SK-N-SH (cell line): ENCODE measurements at regions not wholly inside any gene's neighbourhood (a gene's known extent, or its start where the extent isn't known, plus 50 kb on each side); places are given as distances from the start of the nearest gene placed in this dataset.
"Not testable (repeated sequence)": the region's sequence is repeated elsewhere in the genome, so short reads cannot be mapped to it uniquely, and the experiment has no call there.

Experiments
- CTCF ChIA-PET: fragments of 300-600, 350-600 bp; formaldehyde crosslinking; extraction: SDS; loops from one replicate; lab custom pipeline; 2021; lab: Yijun Ruan, JAX
- POLR2A ChIA-PET: fragments of 350-600 bp; sonication (Branson Sonifier 250); formaldehyde crosslinking; extraction: SDS; loops from one replicate; lab custom pipeline; 2020; ENCODE audit warnings: antibody characterized with exemption, inconsistent platforms; lab: Yijun Ruan, JAX
- DNase-seq: peaks from one replicate; pipeline ENCODE4 v3.0.0; 2012
- H2AFZ ChIP-seq: fragments of 200-600 bp; sonication (generic); 2 replicates; pipeline ENCODE4 v1.8.1; 2016; ENCODE audit warnings: antibody characterized with exemption, mild to moderate bottlenecking, low read depth
- H3F3A ChIP-seq: fragments of 200-600 bp; sonication (generic); replicated peaks from 2 replicates; pipeline ENCODE3; 2016; ENCODE audit warnings: antibody characterized with exemption, mild to moderate bottlenecking; ENCODE audit not compliant: insufficient read depth
- H3K27ac ChIP-seq, 2 experiments: fragments of 200-500 bp in 1 of 2; fragments of 200-600 bp in 1 of 2; sonication (Bioruptor generic) in 1 of 2; sonication (generic), shearing (Covaris generic) in 1 of 2; 2 replicates each; pipeline versions ENCODE4 v1.5.1 to v1.6.1; 2014 to 2016; ENCODE audit warnings: low read depth in 2 of 2, inconsistent platforms in 1 of 2, low read length in 1 of 2, mild to moderate bottlenecking in 1 of 2, mixed read lengths in 1 of 2
- H3K27me3 ChIP-seq: fragments of 200-600 bp; sonication (generic), shearing (Covaris generic); 2 replicates; pipeline ENCODE4 v1.6.1; 2016; ENCODE audit warnings: mixed run types; ENCODE audit not compliant: insufficient read depth
- H3K36me3 ChIP-seq, 2 experiments: fragments of 200-500 bp in 1 of 2; fragments of 200-600 bp in 1 of 2; sonication (Bioruptor generic) in 1 of 2; sonication (generic) in 1 of 2; replicated peaks in 1 of 2; 2 replicates each; pipeline versions ENCODE3 to v1.5.1; 2014 to 2016; ENCODE audit warnings: low read length in 1 of 2, mild to moderate bottlenecking in 1 of 2; ENCODE audit not compliant: insufficient read depth in 2 of 2, control insufficient read depth in 1 of 2
- H3K4me1 ChIP-seq, 2 experiments: fragments of 200-500 bp in 1 of 2; fragments of 200-600 bp in 1 of 2; sonication (Bioruptor generic) in 1 of 2; sonication (generic), shearing (Covaris generic) in 1 of 2; 2 replicates each; pipeline versions ENCODE4 v1.5.1 to v1.6.1; 2014 to 2016; ENCODE audit warnings: low read depth in 1 of 2, low read length in 1 of 2, mixed run types in 1 of 2; ENCODE audit not compliant: insufficient read depth in 2 of 2, control insufficient read depth in 1 of 2
- H3K4me2 ChIP-seq: fragments of 200-600 bp; sonication (generic), shearing (Covaris generic); 2 replicates; pipeline ENCODE4 v1.6.1; 2017; ENCODE audit warnings: mixed run types
- H3K4me3 ChIP-seq, 2 experiments: fragments of 200-500 bp in 1 of 2; fragments of 200-600 bp in 1 of 2; sonication (Bioruptor generic) in 1 of 2; sonication (generic), shearing (Covaris generic) in 1 of 2; 2 replicates each; pipeline versions ENCODE4 v1.5.1 to v1.8.1; 2014 to 2016; ENCODE audit warnings: low read depth in 2 of 2, inconsistent platforms in 1 of 2, low read length in 1 of 2, mild to moderate bottlenecking in 1 of 2, mixed read lengths in 1 of 2, moderate library complexity in 1 of 2
- H3K79me2 ChIP-seq: fragments of 200-600 bp; sonication (generic); 2 replicates; pipeline ENCODE4 v1.8.1; 2017; ENCODE audit warnings: mild to moderate bottlenecking; ENCODE audit not compliant: insufficient read depth
- H3K9ac ChIP-seq: fragments of 200-600 bp; sonication (generic); 2 replicates; pipeline ENCODE4 v1.6.1; 2017; ENCODE audit warnings: mixed run types
- H3K9me2 ChIP-seq: fragments of 200-600 bp; sonication (generic); 2 replicates; pipeline ENCODE4 v1.6.1; 2017; ENCODE audit warnings: mixed run types
- H3K9me3 ChIP-seq: fragments of 200-600 bp; sonication (generic); 2 replicates; pipeline ENCODE4 v1.6.1; 2017; ENCODE audit warnings: mixed run types, mild to moderate bottlenecking, moderate library complexity
- H4K20me1 ChIP-seq: fragments of 200-600 bp; sonication (generic); 2 replicates; pipeline ENCODE4 v1.6.1; 2017; ENCODE audit warnings: mild to moderate bottlenecking, mixed run types; ENCODE audit not compliant: insufficient read depth
- CHD2 ChIP-seq: fragments of 150-350 bp; IDR thresholded peaks from 2 replicates; pipeline ENCODE4 v1.6.1; 2018; ENCODE audit warnings: low read length; ENCODE audit not compliant: partially characterized antibody
- EP300 ChIP-seq, 2 experiments: IDR thresholded peaks; 2 replicates each; pipeline versions ENCODE4 v1.4.0 to v1.6.1; 2012; ENCODE audit warnings: borderline replicate concordance in 1 of 2, low read depth in 1 of 2, low read length in 1 of 2
- FOXJ3 ChIP-seq: sonication (generic); formaldehyde crosslinking; IDR thresholded peaks from 2 replicates; pipeline ENCODE4 v1.5.1; 2020; ENCODE audit warnings: mild to moderate bottlenecking, missing genetic modification reagents
- FOXM1 ChIP-seq: IDR thresholded peaks from 2 replicates; pipeline ENCODE4 v1.4.0; 2012; ENCODE audit warnings: low read depth, mild to moderate bottlenecking
- GABPA ChIP-seq: IDR thresholded peaks from 2 replicates; pipeline ENCODE4 v1.4.0; 2012; ENCODE audit warnings: low read depth, mild to moderate bottlenecking
- GATA2 ChIP-seq: sonication (generic); formaldehyde crosslinking; IDR thresholded peaks from 2 replicates; pipeline ENCODE4 v1.5.0; 2020; ENCODE audit warnings: mild to moderate bottlenecking, missing genetic modification reagents
- POLR2AphosphoS5 ChIP-seq: IDR thresholded peaks from 2 replicates; pipeline ENCODE4 v1.6.1; 2012; ENCODE audit warnings: low read depth, low read length
- RAD21 ChIP-seq: IDR thresholded peaks from 2 replicates; pipeline ENCODE4 v1.6.1; 2012; ENCODE audit warnings: mild to moderate bottlenecking, low read length
- RCOR1 ChIP-seq: fragments of 150-350 bp; IDR thresholded peaks from 2 replicates; pipeline ENCODE4 v1.6.1; 2017; ENCODE audit warnings: antibody characterized with exemption, low read length
- SIN3A ChIP-seq: IDR thresholded peaks from 2 replicates; pipeline ENCODE4 v1.6.1; 2012; ENCODE audit warnings: low read depth, mild to moderate bottlenecking, low read length, moderate library complexity, borderline replicate concordance
- TAF1 ChIP-seq: IDR thresholded peaks from 2 replicates; pipeline ENCODE4 v1.6.1; 2012; ENCODE audit warnings: low read depth, mild to moderate bottlenecking, low read length, moderate library complexity, borderline replicate concordance
- TCF12 ChIP-seq: IDR thresholded peaks from 2 replicates; pipeline ENCODE4 v1.4.0; 2012
- TEAD4 ChIP-seq: IDR thresholded peaks from 2 replicates; pipeline ENCODE4 v1.4.0; 2012; ENCODE audit warnings: mild to moderate bottlenecking, borderline replicate concordance; ENCODE audit not compliant: insufficient read depth
- WGBS: methylation state at CpG from one replicate; pipeline ENCODE4 v1.1.6; 2017; ENCODE audit warnings: low lambda C conversion rate; 5-methylcytosine and 5-hydroxymethylcytosine counted together
- TF ChIP-seq, protein P1 (sequence below): IDR thresholded peaks from 2 replicates; pipeline ENCODE4; 2012
- TF ChIP-seq, protein P2 (sequence below): fragments of 200-600 bp; sonication (generic); IDR thresholded peaks from 2 replicates; pipeline ENCODE4 v1.6.1; 2017; ENCODE audit warnings: antibody characterized with exemption, mild to moderate bottlenecking, moderate library complexity

DNA sequence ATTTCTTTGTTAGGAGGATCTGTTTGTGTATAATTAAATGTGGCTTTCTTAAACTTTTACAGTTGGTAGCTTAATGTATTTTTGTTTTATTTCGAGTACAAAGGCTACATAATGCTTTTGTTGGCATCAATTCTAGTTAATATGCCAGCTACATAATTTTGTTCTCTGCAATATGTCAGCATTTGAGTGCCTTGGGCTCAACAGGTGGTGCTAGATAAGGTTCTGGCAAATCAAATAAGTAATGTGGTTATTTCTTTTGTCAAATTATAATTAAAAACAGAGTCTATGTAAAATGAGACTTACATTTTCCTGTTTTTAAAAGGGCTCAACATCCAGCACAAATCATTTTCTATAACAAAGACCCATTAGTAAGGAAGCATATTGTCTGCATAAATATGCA is 410.6 kb upstream of the NR5A2 start:
- CTCF ChIA-PET: interaction anchor here (1.6 kb wide), 2 partner anchors 11 to 65 kb away, joined by 5 to 6 read pairs; no protein-coding TSS in a partner anchor
- no peaks in the 10 kb centered on the region for H3K79me2 ChIP-seq
- no peaks in the 10 kb centered on the region for H3K9me2 ChIP-seq
- H4K20me1 ChIP-seq: no peaks in the 10 kb centered on the region
- peak overlapping the region in 1 of 2 experiments; percentile 90; a peak in 2 of 4 replicates for H3K27ac ChIP-seq
- no peak overlapping the region for H3K9ac ChIP-seq
- H3F3A ChIP-seq: no peaks in the 10 kb centered on the region
- no peak overlapping the region for H3K4me3 ChIP-seq
- no peak overlapping the region for H2AFZ ChIP-seq
- no peaks in the 10 kb centered on the region for H3K27me3 ChIP-seq
- TF ChIP-seq, protein P1, sequence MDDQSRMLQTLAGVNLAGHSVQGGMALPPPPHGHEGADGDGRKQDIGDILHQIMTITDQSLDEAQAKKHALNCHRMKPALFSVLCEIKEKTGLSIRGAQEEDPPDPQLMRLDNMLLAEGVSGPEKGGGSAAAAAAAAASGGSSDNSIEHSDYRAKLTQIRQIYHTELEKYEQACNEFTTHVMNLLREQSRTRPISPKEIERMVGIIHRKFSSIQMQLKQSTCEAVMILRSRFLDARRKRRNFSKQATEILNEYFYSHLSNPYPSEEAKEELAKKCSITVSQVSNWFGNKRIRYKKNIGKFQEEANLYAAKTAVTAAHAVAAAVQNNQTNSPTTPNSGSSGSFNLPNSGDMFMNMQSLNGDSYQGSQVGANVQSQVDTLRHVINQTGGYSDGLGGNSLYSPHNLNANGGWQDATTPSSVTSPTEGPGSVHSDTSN: peak; percentile 27; the same call in 1 of the 2 replicates
- TF ChIP-seq TAF1: no peak
- no peak for TF ChIP-seq GABPA
- TF ChIP-seq SIN3A: no peak
- TF ChIP-seq, protein P2, sequence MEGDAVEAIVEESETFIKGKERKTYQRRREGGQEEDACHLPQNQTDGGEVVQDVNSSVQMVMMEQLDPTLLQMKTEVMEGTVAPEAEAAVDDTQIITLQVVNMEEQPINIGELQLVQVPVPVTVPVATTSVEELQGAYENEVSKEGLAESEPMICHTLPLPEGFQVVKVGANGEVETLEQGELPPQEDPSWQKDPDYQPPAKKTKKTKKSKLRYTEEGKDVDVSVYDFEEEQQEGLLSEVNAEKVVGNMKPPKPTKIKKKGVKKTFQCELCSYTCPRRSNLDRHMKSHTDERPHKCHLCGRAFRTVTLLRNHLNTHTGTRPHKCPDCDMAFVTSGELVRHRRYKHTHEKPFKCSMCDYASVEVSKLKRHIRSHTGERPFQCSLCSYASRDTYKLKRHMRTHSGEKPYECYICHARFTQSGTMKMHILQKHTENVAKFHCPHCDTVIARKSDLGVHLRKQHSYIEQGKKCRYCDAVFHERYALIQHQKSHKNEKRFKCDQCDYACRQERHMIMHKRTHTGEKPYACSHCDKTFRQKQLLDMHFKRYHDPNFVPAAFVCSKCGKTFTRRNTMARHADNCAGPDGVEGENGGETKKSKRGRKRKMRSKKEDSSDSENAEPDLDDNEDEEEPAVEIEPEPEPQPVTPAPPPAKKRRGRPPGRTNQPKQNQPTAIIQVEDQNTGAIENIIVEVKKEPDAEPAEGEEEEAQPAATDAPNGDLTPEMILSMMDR: no peak
- 0 out of 2 replicates have a peak, but pooled peaks have one; percentile 29 for TF ChIP-seq TEAD4
- TF ChIP-seq FOXM1: no peak
- peak; percentile 88 for TF ChIP-seq GATA2 (CRISPR knock-in tag)
- peak; percentile 75; the same call in 1 of the 2 replicates for TF ChIP-seq FOXJ3 (CRISPR knock-in tag)
- TF ChIP-seq POLR2AphosphoS5: peak; percentile 69
- peak in 1 of 2 experiments; percentile 99; a peak in 2 of 4 replicates for TF ChIP-seq EP300 (IDR thresholded peaks at IDR 0.05; ENCODE audit: borderline replicate concordance in 1 of 2, low read depth in 1 of 2, low read length in 1 of 2)
- TF ChIP-seq CHD2: peak; percentile 91
- peak; percentile 83 for TF ChIP-seq TCF12
- peak; percentile 99 for TF ChIP-seq RCOR1
- TF ChIP-seq, all 33 proteins: peak for 9
- no peaks in the 10 kb centered on the region for H3K36me3 ChIP-seq
- no peaks in the 10 kb centered on the region for H3K9me3 ChIP-seq
- DNase-seq: peak; percentile 17
- POLR2A ChIA-PET: no interaction called here
- no peak overlapping the region for H3K4me2 ChIP-seq
- 0% methylated on average over 1 of the region's 1 CpG for WGBS
- peaks cover 0 to 20% of the 10 kb centered on the region in 2 experiments; a peak in 2 of 4 replicates for H3K4me1 ChIP-seq

DNA sequence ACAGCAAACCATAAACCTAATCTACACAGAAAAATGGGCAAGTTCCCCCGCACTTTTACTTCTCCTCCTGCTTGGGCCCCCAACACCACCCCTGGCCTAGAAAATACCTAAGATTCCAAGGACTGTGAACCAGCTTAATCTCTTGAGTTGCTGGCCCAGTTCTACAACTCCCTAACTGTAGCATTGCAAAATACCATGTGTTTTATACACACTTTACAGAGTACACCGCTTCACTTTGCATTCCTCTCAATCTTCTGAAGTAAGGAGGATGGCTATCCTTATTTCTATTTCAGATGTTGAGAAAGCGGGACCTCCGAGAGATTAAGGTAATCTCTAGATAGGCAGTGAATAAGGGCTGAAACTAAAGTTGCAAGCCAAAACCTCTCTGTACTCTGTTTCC is 408.3 kb upstream of the NR5A2 start:
- no peaks in the 10 kb centered on the region for H3F3A ChIP-seq
- no peaks in the 10 kb centered on the region for H4K20me1 ChIP-seq
- no peak overlapping the region for H3K4me3 ChIP-seq
- ChIA-PET POLR2A (no interaction called here), CTCF (no interaction called here)
- TF ChIP-seq RAD21: no peak
- TF ChIP-seq, protein P1: no peak
- no peak for DNase-seq
- H3K9ac ChIP-seq: no peak overlapping the region
- no peaks in the 10 kb centered on the region for H3K36me3 ChIP-seq
- no peak overlapping the region for H3K4me2 ChIP-seq
- no peaks in the 10 kb centered on the region for H3K9me3 ChIP-seq
- H2AFZ ChIP-seq: no peak overlapping the region
- H3K4me1 ChIP-seq: peaks cover 0 to 20% of the 10 kb centered on the region in 2 experiments; a peak in 2 of 4 replicates
- no peaks in the 10 kb centered on the region for H3K27me3 ChIP-seq
- no peaks in the 10 kb centered on the region for H3K9me2 ChIP-seq
- H3K27ac ChIP-seq: no peak overlapping the region; a peak in 1 of 4 replicates
- no peaks in the 10 kb centered on the region for H3K79me2 ChIP-seq
- 72% methylated on average over 4 of the region's 4 CpGs for WGBS

DNA sequence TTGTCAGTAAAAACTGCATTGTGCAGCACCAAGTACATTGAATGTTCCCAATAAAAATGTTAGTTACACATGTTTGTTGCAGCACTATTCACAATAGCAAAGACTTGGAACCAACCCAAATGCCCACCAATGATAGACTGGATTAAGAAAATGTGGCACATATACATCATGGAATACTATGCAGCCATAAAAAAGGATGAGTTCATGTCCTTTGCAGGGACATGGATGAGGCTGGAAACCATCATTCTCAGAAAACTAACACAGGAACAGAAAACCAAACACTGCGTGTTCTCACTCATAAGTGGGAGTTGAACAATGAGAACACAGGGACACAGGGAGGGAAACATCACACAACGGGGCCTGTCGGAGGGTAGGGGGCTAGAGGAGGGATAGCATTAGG is 401.3 kb upstream of the NR5A2 start:
- H2AFZ ChIP-seq, H3F3A ChIP-seq, H3K9me3 ChIP-seq, H3K9me2 ChIP-seq, H3K4me1 ChIP-seq, H3K9ac ChIP-seq, H3K27me3 ChIP-seq, H3K79me2 ChIP-seq, CTCF ChIA-PET, H3K36me3 ChIP-seq, H3K4me2 ChIP-seq, POLR2A ChIA-PET, H3K27ac ChIP-seq, H4K20me1 ChIP-seq, DNase-seq, H3K4me3 ChIP-seq: not testable (repeated sequence)
- 72% methylated on average over 3 of the region's 3 CpGs for WGBS
